ENCODE measurements at regions not wholly inside any gene's neighbourhood (a gene's known extent, or its start where the extent isn't known, plus 50 kb on each side); places are given as distances from the start of the nearest gene placed in this dataset.
"Not testable (repeated sequence)": the region's sequence is repeated elsewhere in the genome, so short reads cannot be mapped to it uniquely, and the experiment has no call there.

- Mint-ChIP-seq H3K27me3 (no peaks in the 10 kb centered on the region), H3K4me3 (no peak overlapping the region), H3K27ac (no peak overlapping the region), H3K4me1 (no peaks in the 10 kb centered on the region), H3K9me3 (peaks cover 0 to 22% (median 5%) of the 10 kb centered on the region in 7 donors), H3K36me3 (no peaks in the 10 kb centered on the region)
- no peaks in the 10 kb centered on the region for H3K4me1 ChIP-seq (ENCODE audit: control insufficient read depth, insufficient read depth, low read length, poor library complexity, severe bottlenecking)
- no peaks in the 10 kb centered on the region for H3K27me3 ChIP-seq (ENCODE audit: control insufficient read depth, insufficient read depth, low read length)
- ATAC-seq (ENCODE audit: low read depth in 2 of 2) (no peak), DNase-seq (no peak)
- H3K9me3 ChIP-seq (ENCODE audit: control insufficient read depth in 2 of 2, low read length in 2 of 2): no peaks in the 10 kb centered on the region
- no peak overlapping the region for H3K4me3 ChIP-seq (ENCODE audit: low read depth, low read length)
- H3K27ac ChIP-seq (ENCODE audit: insufficient read depth, low read length, poor library complexity, severe bottlenecking): no peak overlapping the region
- no peaks in the 10 kb centered on the region for H3K36me3 ChIP-seq (ENCODE audit: control insufficient read depth, insufficient read depth, low read length)
These were observed 669.6 kb downstream of the UQCRFS1 start for GRCh38 chr19:28543244-28543776.

DNA sequence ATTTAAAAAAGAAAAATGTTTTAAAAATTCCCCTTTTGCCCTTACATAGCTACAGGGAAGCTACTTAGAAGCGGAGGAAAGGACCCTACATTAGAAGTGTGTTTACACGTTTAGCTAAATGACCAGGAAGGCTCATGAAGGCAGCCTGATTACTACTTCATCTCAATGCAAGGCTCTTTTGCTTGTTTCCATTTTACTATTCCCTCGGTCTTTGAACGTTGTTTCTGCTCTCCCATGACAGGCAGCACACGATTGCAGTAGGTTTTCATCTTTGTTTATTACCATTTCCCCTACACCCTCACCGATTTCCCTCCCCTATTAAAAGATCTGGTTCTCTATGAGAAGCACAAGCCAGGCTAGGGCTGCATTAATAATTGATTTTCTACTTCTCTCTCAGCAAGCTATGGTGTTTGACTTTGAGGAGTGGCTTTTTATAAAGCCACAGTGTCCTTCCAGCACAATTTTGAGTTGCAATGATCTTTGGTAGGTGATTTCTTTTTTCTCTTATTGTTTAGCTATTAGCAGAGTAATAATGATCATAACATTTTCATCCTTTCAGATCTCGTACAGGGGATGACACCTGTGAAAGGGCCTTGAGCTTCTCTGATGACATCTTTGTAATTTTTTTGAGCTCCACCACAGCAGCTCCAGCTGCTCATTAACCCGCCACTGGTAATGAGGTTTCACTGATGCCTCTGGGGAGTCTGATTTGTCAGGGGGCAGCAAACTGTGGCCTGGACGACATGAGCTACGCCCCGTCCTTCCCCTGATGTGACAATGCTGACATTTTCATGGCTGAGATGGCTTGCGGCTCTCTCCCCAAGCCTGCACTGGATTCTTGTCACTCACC lies 670.3 kb downstream of the UQCRFS1 start:
- Histone ChIP-seq H3K4me3 (ENCODE audit: low read depth, low read length) (no peak overlapping the region), H3K9me3 (ENCODE audit: control insufficient read depth in 2 of 2, low read length in 2 of 2) (no peaks in the 10 kb centered on the region), H3K27me3 (ENCODE audit: control insufficient read depth, insufficient read depth, low read length) (no peaks in the 10 kb centered on the region), H3K4me1 (ENCODE audit: control insufficient read depth, insufficient read depth, low read length, poor library complexity, severe bottlenecking) (no peaks in the 10 kb centered on the region), H3K36me3 (ENCODE audit: control insufficient read depth, insufficient read depth, low read length) (no peaks in the 10 kb centered on the region), H3K27ac (ENCODE audit: insufficient read depth, low read length, poor library complexity, severe bottlenecking) (no peak overlapping the region)
- Mint-ChIP-seq H3K4me1 (no peaks in the 10 kb centered on the region), H3K27ac (no peak overlapping the region), H3K9me3 (peaks cover 0 to 28% (median 9%) of the 10 kb centered on the region in 7 donors), H3K4me3 (no peak overlapping the region), H3K27me3 (no peaks in the 10 kb centered on the region), H3K36me3 (no peaks in the 10 kb centered on the region)
- DNase-seq (no peak), ATAC-seq (ENCODE audit: low read depth in 2 of 2) (no peak)

GRCh38 chr19:28541602-28542393 lies 671.2 kb downstream of the UQCRFS1 start:
- no peak for DNase-seq
- Mint-ChIP-seq H3K27ac (no peak overlapping the region), H3K4me3 (no peak overlapping the region)

GRCh38 chr19:28541029-28541428 lies 671.9 kb downstream of the UQCRFS1 start:
- Histone ChIP-seq H3K27ac (ENCODE audit: insufficient read depth, low read length, poor library complexity, severe bottlenecking) (no peak overlapping the region), H3K4me3 (ENCODE audit: low read depth, low read length) (no peak overlapping the region), H3K9me3 (ENCODE audit: control insufficient read depth in 2 of 2, low read length in 2 of 2) (peaks cover 0 to 3% of the 10 kb centered on the region in 2 experiments), H3K36me3 (ENCODE audit: control insufficient read depth, insufficient read depth, low read length) (no peaks in the 10 kb centered on the region), H3K27me3 (ENCODE audit: control insufficient read depth, insufficient read depth, low read length) (no peaks in the 10 kb centered on the region), H3K4me1 (ENCODE audit: control insufficient read depth, insufficient read depth, low read length, poor library complexity, severe bottlenecking) (no peaks in the 10 kb centered on the region)
- H3K36me3 Mint-ChIP-seq: no peaks in the 10 kb centered on the region
- H3K9me3 Mint-ChIP-seq: peaks cover 0 to 29% (median 11%) of the 10 kb centered on the region in 7 donors
- H3K27ac Mint-ChIP-seq: no peak overlapping the region
- DNase-seq (no peak), ATAC-seq (ENCODE audit: low read depth in 2 of 2) (no peak)
- no peaks in the 10 kb centered on the region for H3K4me1 Mint-ChIP-seq
- no peaks in the 10 kb centered on the region for H3K27me3 Mint-ChIP-seq
- no peak overlapping the region for H3K4me3 Mint-ChIP-seq

More at GRCh38 chr19:28541602-28542393, 671.2 kb downstream of the UQCRFS1 start:
- Mint-ChIP-seq H3K36me3 (no peaks in the 10 kb centered on the region), H3K4me1 (no peaks in the 10 kb centered on the region), H3K27me3 (no peaks in the 10 kb centered on the region), H3K9me3 (peaks cover 0 to 32% (median 12%) of the 10 kb centered on the region in 7 donors)
- Histone ChIP-seq H3K4me3 (ENCODE audit: low read depth, low read length) (no peak overlapping the region), H3K27ac (ENCODE audit: insufficient read depth, low read length, poor library complexity, severe bottlenecking) (no peak overlapping the region), H3K4me1 (ENCODE audit: control insufficient read depth, insufficient read depth, low read length, poor library complexity, severe bottlenecking) (no peaks in the 10 kb centered on the region), H3K9me3 (ENCODE audit: control insufficient read depth in 2 of 2, low read length in 2 of 2) (no peaks in the 10 kb centered on the region), H3K36me3 (ENCODE audit: control insufficient read depth, insufficient read depth, low read length) (no peaks in the 10 kb centered on the region), H3K27me3 (ENCODE audit: control insufficient read depth, insufficient read depth, low read length) (no peaks in the 10 kb centered on the region)
- ATAC-seq (ENCODE audit: low read depth in 2 of 2): no peak

GRCh38 chr19:28540385-28540784 lies 672.6 kb downstream of the UQCRFS1 start:
- not testable (repeated sequence) for H3K36me3 ChIP-seq (ENCODE audit: control insufficient read depth, insufficient read depth, low read length); H3K4me3 ChIP-seq (ENCODE audit: low read depth, low read length); H3K4me1 ChIP-seq (ENCODE audit: control insufficient read depth, insufficient read depth, low read length, poor library complexity, severe bottlenecking); H3K9me3 ChIP-seq (ENCODE audit: control insufficient read depth in 2 of 2, low read length in 2 of 2); DNase-seq; H3K27me3 Mint-ChIP-seq; ATAC-seq (ENCODE audit: low read depth in 2 of 2); H3K27me3 ChIP-seq (ENCODE audit: control insufficient read depth, insufficient read depth, low read length); H3K27ac ChIP-seq (ENCODE audit: insufficient read depth, low read length, poor library complexity, severe bottlenecking); H3K4me1 Mint-ChIP-seq; H3K27ac Mint-ChIP-seq; H3K36me3 Mint-ChIP-seq; H3K4me3 Mint-ChIP-seq
- H3K9me3 Mint-ChIP-seq: peaks cover 0 to 26% (median 12%) of the 10 kb centered on the region in 7 donors

DNA sequence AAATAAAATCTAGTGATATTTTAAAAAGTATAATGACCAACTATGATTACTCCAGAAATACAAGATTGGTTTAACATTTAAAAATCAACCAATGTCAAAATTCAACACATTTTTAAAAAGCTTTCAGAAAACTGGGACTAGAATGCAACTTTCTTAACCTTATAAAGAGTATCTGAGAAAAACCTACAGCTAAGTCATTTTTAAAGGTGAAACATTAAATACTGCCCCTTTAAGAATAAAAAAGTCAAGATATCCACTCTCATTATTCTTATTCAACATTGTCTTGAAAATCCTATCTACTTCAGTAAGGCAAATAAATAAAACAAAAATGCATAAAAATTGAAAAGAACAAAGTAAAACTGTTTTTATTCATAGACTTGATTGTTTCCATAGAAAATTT lies 673.2 kb downstream of the UQCRFS1 start:
- H3K4me3 ChIP-seq (ENCODE audit: low read depth, low read length): no peak overlapping the region
- H3K9me3 ChIP-seq (ENCODE audit: control insufficient read depth in 2 of 2, low read length in 2 of 2): peaks cover 0 to 3% of the 10 kb centered on the region in 2 experiments
- H3K36me3 Mint-ChIP-seq: no peaks in the 10 kb centered on the region
- no peaks in the 10 kb centered on the region for H3K36me3 ChIP-seq (ENCODE audit: control insufficient read depth, insufficient read depth, low read length)
- ATAC-seq (ENCODE audit: low read depth in 2 of 2) (no peak), DNase-seq (no peak)
- no peaks in the 10 kb centered on the region for H3K4me1 Mint-ChIP-seq
- no peak overlapping the region for H3K27ac ChIP-seq (ENCODE audit: insufficient read depth, low read length, poor library complexity, severe bottlenecking)
- peaks cover 0 to 26% (median 12%) of the 10 kb centered on the region in 7 donors for H3K9me3 Mint-ChIP-seq
- no peak overlapping the region for H3K27ac Mint-ChIP-seq
- H3K4me3 Mint-ChIP-seq: no peak overlapping the region
- no peaks in the 10 kb centered on the region for H3K27me3 ChIP-seq (ENCODE audit: control insufficient read depth, insufficient read depth, low read length)
- H3K27me3 Mint-ChIP-seq: no peaks in the 10 kb centered on the region
- H3K4me1 ChIP-seq (ENCODE audit: control insufficient read depth, insufficient read depth, low read length, poor library complexity, severe bottlenecking): no peaks in the 10 kb centered on the region

DNA sequence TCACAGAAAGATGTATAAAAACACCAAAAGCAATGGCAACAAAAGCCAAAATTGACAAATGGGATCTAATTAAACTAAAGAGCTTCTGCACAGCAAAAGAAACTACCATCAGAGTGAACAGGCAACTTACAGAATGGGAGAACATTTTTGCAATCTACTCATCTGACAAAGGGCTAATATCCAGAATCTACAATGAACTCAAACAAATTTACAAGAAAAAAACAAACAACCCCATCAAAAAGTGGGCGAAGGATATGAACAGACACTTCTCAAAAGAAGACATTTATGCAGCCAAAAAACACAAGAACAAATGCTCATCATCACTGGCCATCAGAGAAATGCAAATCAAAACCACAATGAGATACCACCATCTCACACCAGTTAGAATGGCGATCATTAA lies 674.4 kb downstream of the UQCRFS1 start:
- not testable (repeated sequence) for H3K36me3 ChIP-seq (ENCODE audit: control insufficient read depth, insufficient read depth, low read length); H3K27ac Mint-ChIP-seq; H3K4me1 Mint-ChIP-seq; H3K36me3 Mint-ChIP-seq; H3K4me3 ChIP-seq (ENCODE audit: low read depth, low read length); H3K27me3 ChIP-seq (ENCODE audit: control insufficient read depth, insufficient read depth, low read length); H3K4me1 ChIP-seq (ENCODE audit: control insufficient read depth, insufficient read depth, low read length, poor library complexity, severe bottlenecking); H3K9me3 ChIP-seq (ENCODE audit: control insufficient read depth in 2 of 2, low read length in 2 of 2); DNase-seq; H3K27me3 Mint-ChIP-seq; ATAC-seq (ENCODE audit: low read depth in 2 of 2); H3K4me3 Mint-ChIP-seq; H3K27ac ChIP-seq (ENCODE audit: insufficient read depth, low read length, poor library complexity, severe bottlenecking)
- peaks cover 0 to 26% (median 12%) of the 10 kb centered on the region in 7 donors for H3K9me3 Mint-ChIP-seq

Data from CD4-positive, CD25-positive, alpha-beta regulatory T cell (primary cell).